ENCODE measurements at regions not wholly inside any gene's neighbourhood (a gene's known extent, or its start where the extent isn't known, plus 50 kb on each side); places are given as distances from the start of the nearest gene placed in this dataset.

GRCh38 chr15:29557171-29557570, 265.1 kb downstream of the TJP1 start:
- no peak for DNase-seq
- Histone ChIP-seq H3K27ac (ENCODE audit: low read depth in 1 of 2, low read length in 2 of 2) (no peak overlapping the region), H3K4me1 (ENCODE audit: control insufficient read depth in 1 of 2, insufficient read depth in 2 of 2, low read length in 2 of 2) (no peaks in the 10 kb centered on the region), H3K27me3 (ENCODE audit: control insufficient read depth in 1 of 2, insufficient read depth in 2 of 2, low read length in 1 of 2) (no peaks in the 10 kb centered on the region), H3K9me3 (ENCODE audit: control insufficient read depth, low read length) (peaks cover 2% of the 10 kb centered on the region), H3K36me3 (ENCODE audit: control insufficient read depth in 1 of 2, insufficient read depth in 2 of 2, low read length in 1 of 2) (no peaks in the 10 kb centered on the region), H3K4me3 (ENCODE audit: low read length in 2 of 2) (no peak overlapping the region)
- no peak for ATAC-seq (ENCODE audit: low FRiP score)
- intact Hi-C loops (cut with DNase I), result no loop called here
- WGBS, 2 donors, result 90 to 91% methylated on average over 6 of the region's 6 CpGs

GRCh38 chr15:29556380-29556779, 265.9 kb downstream of the TJP1 start:
- Histone ChIP-seq H3K27ac (ENCODE audit: low read depth in 1 of 2, low read length in 2 of 2) (no peak overlapping the region), H3K9me3 (ENCODE audit: control insufficient read depth, low read length) (peaks cover 2% of the 10 kb centered on the region), H3K4me1 (ENCODE audit: control insufficient read depth in 1 of 2, insufficient read depth in 2 of 2, low read length in 2 of 2) (no peaks in the 10 kb centered on the region), H3K27me3 (ENCODE audit: control insufficient read depth in 1 of 2, insufficient read depth in 2 of 2, low read length in 1 of 2) (no peaks in the 10 kb centered on the region), H3K4me3 (ENCODE audit: low read length in 2 of 2) (no peak overlapping the region), H3K36me3 (ENCODE audit: control insufficient read depth in 1 of 2, insufficient read depth in 2 of 2, low read length in 1 of 2) (no peaks in the 10 kb centered on the region)
- ATAC-seq (ENCODE audit: low FRiP score), result no peak
- intact Hi-C loops (cut with DNase I), result no loop called here
- no peak for DNase-seq
- WGBS, 2 donors, result 77 to 84% methylated on average over 4 of the region's 4 CpGs

- DNase-seq (no peak), ATAC-seq (ENCODE audit: low FRiP score) (no peak)
- H3K9me3 ChIP-seq (ENCODE audit: control insufficient read depth, low read length), result peaks cover 2% of the 10 kb centered on the region
- H3K27me3 ChIP-seq (ENCODE audit: control insufficient read depth in 1 of 2, insufficient read depth in 2 of 2, low read length in 1 of 2), result no peaks in the 10 kb centered on the region
- intact Hi-C loops (cut with DNase I), result no loop called here
- WGBS, 2 donors, result 33 to 39% methylated on average over 4 of the region's 4 CpGs
- no peaks in the 10 kb centered on the region for H3K36me3 ChIP-seq (ENCODE audit: control insufficient read depth in 1 of 2, insufficient read depth in 2 of 2, low read length in 1 of 2)
- H3K4me1 ChIP-seq (ENCODE audit: control insufficient read depth in 1 of 2, insufficient read depth in 2 of 2, low read length in 2 of 2), result no peaks in the 10 kb centered on the region
- no peak overlapping the region for H3K27ac ChIP-seq (ENCODE audit: low read depth in 1 of 2, low read length in 2 of 2)
- H3K4me3 ChIP-seq (ENCODE audit: low read length in 2 of 2), result no peak overlapping the region
Observed at GRCh38 chr15:29554531-29554930, 267.7 kb downstream of the TJP1 start.

GRCh38 chr15:29550834-29551465, 271.3 kb downstream of the TJP1 start:
- no peaks in the 10 kb centered on the region for H3K36me3 ChIP-seq (ENCODE audit: control insufficient read depth in 1 of 2, insufficient read depth in 2 of 2, low read length in 1 of 2)
- ATAC-seq (ENCODE audit: low FRiP score), result no peak
- H3K4me3 ChIP-seq (ENCODE audit: low read length in 2 of 2), result no peak overlapping the region
- 93 to 94% methylated on average over 5 of the region's 5 CpGs for WGBS, 2 donors
- no peaks in the 10 kb centered on the region for H3K4me1 ChIP-seq (ENCODE audit: control insufficient read depth in 1 of 2, insufficient read depth in 2 of 2, low read length in 2 of 2)
- peaks cover 2% of the 10 kb centered on the region for H3K9me3 ChIP-seq (ENCODE audit: control insufficient read depth, low read length)
- H3K27ac ChIP-seq (ENCODE audit: low read depth in 1 of 2, low read length in 2 of 2), result no peak overlapping the region
- H3K27me3 ChIP-seq (ENCODE audit: control insufficient read depth in 1 of 2, insufficient read depth in 2 of 2, low read length in 1 of 2), result no peaks in the 10 kb centered on the region
- DNase-seq, result no peak
- intact Hi-C loops (cut with DNase I), result no loop called here

- ATAC-seq (ENCODE audit: low FRiP score) (no peak), DNase-seq (no peak)
- no peaks in the 10 kb centered on the region for H3K36me3 ChIP-seq (ENCODE audit: control insufficient read depth in 1 of 2, insufficient read depth in 2 of 2, low read length in 1 of 2)
- H3K9me3 ChIP-seq (ENCODE audit: control insufficient read depth, low read length), result no peaks in the 10 kb centered on the region
- WGBS, 2 donors, result 88 to 95% methylated on average over 2 of the region's 2 CpGs
- intact Hi-C loops (cut with DNase I), result no loop called here
- no peaks in the 10 kb centered on the region for H3K27me3 ChIP-seq (ENCODE audit: control insufficient read depth in 1 of 2, insufficient read depth in 2 of 2, low read length in 1 of 2)
- no peaks in the 10 kb centered on the region for H3K4me1 ChIP-seq (ENCODE audit: control insufficient read depth in 1 of 2, insufficient read depth in 2 of 2, low read length in 2 of 2)
- H3K27ac ChIP-seq (ENCODE audit: low read depth in 1 of 2, low read length in 2 of 2), result no peak overlapping the region
- no peak overlapping the region for H3K4me3 ChIP-seq (ENCODE audit: low read length in 2 of 2)
Observed at GRCh38 chr15:29548006-29548405, 274.3 kb downstream of the TJP1 start.

- Histone ChIP-seq H3K4me1 (ENCODE audit: control insufficient read depth in 1 of 2, insufficient read depth in 2 of 2, low read length in 2 of 2) (no peaks in the 10 kb centered on the region), H3K27ac (ENCODE audit: low read depth in 1 of 2, low read length in 2 of 2) (no peak overlapping the region), H3K36me3 (ENCODE audit: control insufficient read depth in 1 of 2, insufficient read depth in 2 of 2, low read length in 1 of 2) (no peaks in the 10 kb centered on the region), H3K27me3 (ENCODE audit: control insufficient read depth in 1 of 2, insufficient read depth in 2 of 2, low read length in 1 of 2) (no peaks in the 10 kb centered on the region), H3K9me3 (ENCODE audit: control insufficient read depth, low read length) (no peaks in the 10 kb centered on the region), H3K4me3 (ENCODE audit: low read length in 2 of 2) (no peak overlapping the region)
- intact Hi-C loops (cut with DNase I), result no loop called here
- ATAC-seq (ENCODE audit: low FRiP score) (no peak), DNase-seq (no peak)
- WGBS, 2 donors, result 60 to 71% methylated on average over 7 of the region's 7 CpGs
Observed at GRCh38 chr15:29544513-29545128, 275.0 kb upstream of the NSMCE3 start.

GRCh38 chr15:29542994-29543393, 273.4 kb upstream of the NSMCE3 start:
- 91 to 97% methylated on average over 1 of the region's 1 CpG for WGBS, 2 donors
- no peak for ATAC-seq (ENCODE audit: low FRiP score)
- H3K27me3 ChIP-seq (ENCODE audit: control insufficient read depth in 1 of 2, insufficient read depth in 2 of 2, low read length in 1 of 2), result no peaks in the 10 kb centered on the region

GRCh38 chr15:29541309-29541708, 271.7 kb upstream of the NSMCE3 start:
- Histone ChIP-seq H3K4me3 (ENCODE audit: low read length in 2 of 2) (no peak overlapping the region), H3K4me1 (ENCODE audit: control insufficient read depth in 1 of 2, insufficient read depth in 2 of 2, low read length in 2 of 2) (no peaks in the 10 kb centered on the region), H3K36me3 (ENCODE audit: control insufficient read depth in 1 of 2, insufficient read depth in 2 of 2, low read length in 1 of 2) (no peaks in the 10 kb centered on the region), H3K27ac (ENCODE audit: low read depth in 1 of 2, low read length in 2 of 2) (no peak overlapping the region), H3K9me3 (ENCODE audit: control insufficient read depth, low read length) (no peaks in the 10 kb centered on the region), H3K27me3 (ENCODE audit: control insufficient read depth in 1 of 2, insufficient read depth in 2 of 2, low read length in 1 of 2) (no peaks in the 10 kb centered on the region)
- WGBS, 2 donors, result 93 to 95% methylated on average over 7 of the region's 7 CpGs
- DNase-seq, result no peak
- intact Hi-C loops (cut with DNase I), result no loop called here
- ATAC-seq (ENCODE audit: low FRiP score), result no peak

More at GRCh38 chr15:29542994-29543393, 273.4 kb upstream of the NSMCE3 start:
- no peak for DNase-seq
- Histone ChIP-seq H3K9me3 (ENCODE audit: control insufficient read depth, low read length) (no peaks in the 10 kb centered on the region), H3K4me1 (ENCODE audit: control insufficient read depth in 1 of 2, insufficient read depth in 2 of 2, low read length in 2 of 2) (no peaks in the 10 kb centered on the region), H3K4me3 (ENCODE audit: low read length in 2 of 2) (no peak overlapping the region), H3K27ac (ENCODE audit: low read depth in 1 of 2, low read length in 2 of 2) (no peak overlapping the region), H3K36me3 (ENCODE audit: control insufficient read depth in 1 of 2, insufficient read depth in 2 of 2, low read length in 1 of 2) (no peaks in the 10 kb centered on the region)
- intact Hi-C loops (cut with DNase I), result no loop called here

- no peak for DNase-seq
- Histone ChIP-seq H3K27ac (ENCODE audit: low read depth in 1 of 2, low read length in 2 of 2) (no peak overlapping the region), H3K4me1 (ENCODE audit: control insufficient read depth in 1 of 2, insufficient read depth in 2 of 2, low read length in 2 of 2) (no peaks in the 10 kb centered on the region), H3K9me3 (ENCODE audit: control insufficient read depth, low read length) (no peaks in the 10 kb centered on the region), H3K36me3 (ENCODE audit: control insufficient read depth in 1 of 2, insufficient read depth in 2 of 2, low read length in 1 of 2) (no peaks in the 10 kb centered on the region), H3K4me3 (ENCODE audit: low read length in 2 of 2) (no peak overlapping the region), H3K27me3 (ENCODE audit: control insufficient read depth in 1 of 2, insufficient read depth in 2 of 2, low read length in 1 of 2) (no peaks in the 10 kb centered on the region)
- intact Hi-C loops (cut with DNase I), result no loop called here
- ATAC-seq (ENCODE audit: low FRiP score), result no peak
- WGBS, 2 donors, result 78 to 81% methylated on average over 5 of the region's 5 CpGs
Observed at GRCh38 chr15:29540479-29540878, 270.9 kb upstream of the NSMCE3 start.

Data from aorta (tissue), 5 donors.